Glutamatergic neuron (in vitro differentiated cells): ENCODE measurements at regions not wholly inside any gene's neighbourhood (a gene's known extent, or its start where the extent isn't known, plus 50 kb on each side); places are given as distances from the start of the nearest gene placed in this dataset.

Source experiments
- DNase-seq: peaks from one replicate; pipeline ENCODE4 v3.0.0; 2022
- H3K27ac Mint-ChIP-seq: one replicate; pipeline ENCODE4 v1.8.0; 2020; ENCODE audit warnings: mild to moderate bottlenecking, mixed read lengths, inconsistent platforms; ENCODE audit not compliant: unreplicated experiment
- H3K27me3 Mint-ChIP-seq: one replicate; pipeline ENCODE4 v1.8.0; 2020; ENCODE audit warnings: mild to moderate bottlenecking, moderate library complexity, mixed read lengths, inconsistent platforms; ENCODE audit not compliant: unreplicated experiment
- H3K36me3 Mint-ChIP-seq: one replicate; pipeline ENCODE4 v1.8.0; 2020; ENCODE audit warnings: mild to moderate bottlenecking, mixed read lengths, inconsistent platforms; ENCODE audit not compliant: unreplicated experiment
- H3K4me1 Mint-ChIP-seq: one replicate; pipeline ENCODE4 v1.8.0; 2020; ENCODE audit warnings: mild to moderate bottlenecking, low read depth, mixed read lengths, inconsistent platforms; ENCODE audit not compliant: unreplicated experiment
- H3K4me3 Mint-ChIP-seq: one replicate; pipeline ENCODE4 v1.8.0; 2020; ENCODE audit warnings: mild to moderate bottlenecking, mixed read lengths, inconsistent platforms; ENCODE audit not compliant: unreplicated experiment
- H3K9me3 Mint-ChIP-seq: one replicate; pipeline ENCODE4 v1.8.0; 2020; ENCODE audit warnings: mild to moderate bottlenecking, moderate library complexity, mixed read lengths, inconsistent platforms; ENCODE audit not compliant: unreplicated experiment
- TF ChIP-seq, protein P1 (sequence below): fragments of 200-600 bp; sonication (generic); IDR thresholded peaks from one replicate; pipeline ENCODE4 v1.5.0; 2021; ENCODE audit not compliant: partially characterized antibody, unreplicated experiment

DNA sequence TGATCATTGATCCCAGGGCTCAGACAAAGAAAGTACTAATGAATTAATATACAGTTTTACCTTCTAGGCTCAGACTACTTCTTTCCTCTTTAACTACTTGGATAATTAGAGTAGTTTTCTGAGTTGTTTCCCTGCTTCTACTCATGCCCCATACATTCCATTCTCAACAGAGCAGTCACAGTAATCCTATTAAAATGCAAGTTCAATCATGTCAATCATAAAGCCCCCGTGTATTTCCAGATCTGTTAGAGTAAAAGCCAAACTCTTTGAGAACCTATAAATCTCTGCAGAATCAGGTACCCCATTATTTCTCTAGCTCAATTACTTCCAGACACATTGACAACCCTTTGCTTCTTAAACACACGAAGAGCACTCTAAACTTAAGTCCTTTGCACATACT lies 242.1 kb upstream of the PRMT6 start:
- Mint-ChIP-seq H3K36me3 (peaks cover 11% of the 10 kb centered on the region), H3K9me3 (no peaks in the 10 kb centered on the region), H3K27me3 (peaks cover 1% of the 10 kb centered on the region), H3K4me1 (no peaks in the 10 kb centered on the region), H3K27ac (no peak overlapping the region), H3K4me3 (no peak overlapping the region)
- no peak for DNase-seq
- TF ChIP-seq, protein P1, sequence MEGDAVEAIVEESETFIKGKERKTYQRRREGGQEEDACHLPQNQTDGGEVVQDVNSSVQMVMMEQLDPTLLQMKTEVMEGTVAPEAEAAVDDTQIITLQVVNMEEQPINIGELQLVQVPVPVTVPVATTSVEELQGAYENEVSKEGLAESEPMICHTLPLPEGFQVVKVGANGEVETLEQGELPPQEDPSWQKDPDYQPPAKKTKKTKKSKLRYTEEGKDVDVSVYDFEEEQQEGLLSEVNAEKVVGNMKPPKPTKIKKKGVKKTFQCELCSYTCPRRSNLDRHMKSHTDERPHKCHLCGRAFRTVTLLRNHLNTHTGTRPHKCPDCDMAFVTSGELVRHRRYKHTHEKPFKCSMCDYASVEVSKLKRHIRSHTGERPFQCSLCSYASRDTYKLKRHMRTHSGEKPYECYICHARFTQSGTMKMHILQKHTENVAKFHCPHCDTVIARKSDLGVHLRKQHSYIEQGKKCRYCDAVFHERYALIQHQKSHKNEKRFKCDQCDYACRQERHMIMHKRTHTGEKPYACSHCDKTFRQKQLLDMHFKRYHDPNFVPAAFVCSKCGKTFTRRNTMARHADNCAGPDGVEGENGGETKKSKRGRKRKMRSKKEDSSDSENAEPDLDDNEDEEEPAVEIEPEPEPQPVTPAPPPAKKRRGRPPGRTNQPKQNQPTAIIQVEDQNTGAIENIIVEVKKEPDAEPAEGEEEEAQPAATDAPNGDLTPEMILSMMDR = no peak

DNA sequence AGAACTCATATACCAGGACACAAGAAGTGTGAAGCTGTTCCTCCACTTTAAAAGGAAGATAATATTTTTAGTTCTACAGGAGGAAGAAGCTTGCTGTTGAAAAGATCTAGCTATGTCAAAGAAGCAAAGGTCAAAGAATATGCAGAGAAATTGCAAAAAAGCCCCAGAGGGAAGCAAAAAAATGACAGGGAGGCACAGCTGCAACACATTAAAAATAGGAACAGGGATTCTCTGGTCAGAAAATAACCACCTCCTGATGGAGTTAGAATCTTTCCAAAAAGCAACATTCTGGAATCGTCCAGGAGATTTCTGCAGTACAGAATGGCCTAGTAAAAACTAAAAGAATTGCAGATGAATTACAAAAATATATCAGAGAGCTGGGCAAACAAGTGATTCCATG lies 238.9 kb upstream of the PRMT6 start:
- H3K27ac Mint-ChIP-seq = no peak overlapping the region

DNA sequence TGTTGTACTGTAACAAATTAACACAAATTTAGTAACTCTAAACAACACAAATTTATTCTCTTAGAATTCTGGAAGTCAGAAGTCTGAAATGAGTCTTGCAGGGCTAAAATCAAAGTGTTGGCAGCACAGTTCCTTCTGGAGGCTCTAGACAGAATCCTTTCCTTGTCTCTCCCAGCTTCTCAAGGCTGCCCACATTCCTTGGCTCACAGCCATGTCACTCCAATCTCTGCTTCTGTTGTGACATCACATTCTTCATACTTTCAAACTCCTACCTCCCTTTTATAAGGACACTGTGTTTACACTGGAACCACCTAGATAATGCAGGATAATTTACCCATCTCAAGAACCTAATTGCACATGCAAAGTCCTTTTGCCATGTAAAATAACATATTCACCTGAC lies 225.0 kb upstream of the PRMT6 start:
- Mint-ChIP-seq H3K36me3 (peaks cover 4% of the 10 kb centered on the region), H3K27ac (no peak overlapping the region), H3K4me1 (no peaks in the 10 kb centered on the region), H3K27me3 (no peaks in the 10 kb centered on the region), H3K9me3 (peaks cover 1% of the 10 kb centered on the region), H3K4me3 (no peak overlapping the region)
- TF ChIP-seq, protein P1 = no peak
- DNase-seq = no peak

More for the DNA sequence above, 238.9 kb upstream of the PRMT6 start:
- H3K9me3 Mint-ChIP-seq = no peaks in the 10 kb centered on the region
- H3K4me3 Mint-ChIP-seq = no peak overlapping the region
- no peak for DNase-seq
- no peaks in the 10 kb centered on the region for H3K36me3 Mint-ChIP-seq
- TF ChIP-seq, protein P1 = no peak
- H3K27me3 Mint-ChIP-seq = peaks cover 1% of the 10 kb centered on the region
- no peaks in the 10 kb centered on the region for H3K4me1 Mint-ChIP-seq

DNA sequence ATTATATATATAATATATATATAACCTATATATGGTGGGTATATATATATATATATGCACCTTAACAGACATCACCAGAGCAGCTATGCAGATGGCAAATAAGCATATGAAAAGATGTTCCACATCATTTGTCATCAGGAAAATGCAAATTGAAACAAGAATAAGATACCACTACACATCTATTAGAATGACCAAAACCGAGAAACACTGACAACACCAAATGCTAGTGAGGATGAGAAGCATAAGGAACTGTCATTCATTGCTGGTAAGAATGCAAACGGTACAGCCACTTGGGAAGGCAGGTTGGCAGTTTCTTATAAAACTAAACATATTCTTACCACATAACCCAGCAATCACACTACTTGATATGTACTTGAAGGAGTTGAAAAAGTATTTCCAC lies 219.8 kb upstream of the PRMT6 start:
- DNase-seq = no peak
- TF ChIP-seq, protein P1 = no peak
- Mint-ChIP-seq H3K27ac (no peak overlapping the region), H3K9me3 (no peaks in the 10 kb centered on the region), H3K4me3 (no peak overlapping the region), H3K27me3 (no peaks in the 10 kb centered on the region), H3K4me1 (no peaks in the 10 kb centered on the region), H3K36me3 (no peaks in the 10 kb centered on the region)

DNA sequence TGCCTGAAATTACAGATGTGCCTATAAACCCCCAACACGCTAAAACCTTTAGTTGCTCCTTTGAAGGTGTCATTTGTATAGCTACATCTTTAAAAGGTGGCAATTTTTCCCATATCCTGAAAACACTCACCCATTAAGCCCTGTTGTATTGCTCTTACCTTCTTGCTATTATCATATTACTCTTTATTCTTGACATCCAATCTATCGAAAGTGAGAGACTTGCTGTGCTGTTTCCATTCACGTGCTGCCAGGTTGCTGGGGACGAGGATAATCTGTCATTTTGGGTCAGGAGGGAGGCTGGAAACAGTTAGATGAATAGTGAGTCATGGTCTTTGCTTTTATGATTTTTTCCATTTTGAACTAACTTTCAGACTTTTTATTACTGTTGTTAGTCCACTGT lies 213.0 kb upstream of the PRMT6 start:
- no peaks in the 10 kb centered on the region for H3K27me3 Mint-ChIP-seq
- TF ChIP-seq, protein P1 = no peak
- no peaks in the 10 kb centered on the region for H3K9me3 Mint-ChIP-seq
- H3K27ac Mint-ChIP-seq = no peak overlapping the region
- H3K4me3 Mint-ChIP-seq = no peak overlapping the region
- no peaks in the 10 kb centered on the region for H3K36me3 Mint-ChIP-seq
- H3K4me1 Mint-ChIP-seq = no peaks in the 10 kb centered on the region
- DNase-seq = no peak
